ENCODE measurements at regions not wholly inside any gene's neighbourhood (a gene's known extent, or its start where the extent isn't known, plus 50 kb on each side); places are given as distances from the start of the nearest gene placed in this dataset.

DNA sequence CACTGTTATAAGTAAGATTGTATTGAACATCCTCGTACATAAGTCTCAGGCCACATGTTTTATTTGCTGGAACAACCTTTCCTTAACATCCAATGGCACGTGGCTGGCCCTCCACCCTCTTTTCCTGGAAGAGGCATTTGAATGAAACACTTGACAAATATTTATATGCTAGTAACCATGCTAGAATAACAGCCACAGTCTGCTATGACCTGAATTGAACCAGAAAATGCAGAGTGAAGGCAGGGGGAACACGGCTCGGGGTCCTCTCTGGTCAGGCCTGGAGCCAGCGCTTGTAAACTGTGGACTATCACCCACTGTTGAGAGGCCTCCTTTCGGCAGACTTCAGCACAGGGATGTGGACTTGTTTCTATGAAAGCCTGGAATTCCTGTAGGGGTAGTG is 198.2 kb upstream of the COPS8 start:
- TF ChIP-seq POLR2AphosphoS5 (IDR thresholded peaks at IDR 0.05), result peak in 1 of 4 donors; percentile 63
- TF ChIP-seq CTCF (IDR thresholded peaks at IDR 0.05), result no peak
- TF ChIP-seq POLR2A (IDR thresholded peaks at IDR 0.05), result no peak
- peak in 1 of 4 donors; percentile 35 for TF ChIP-seq EP300 (IDR thresholded peaks at IDR 0.05)
